Panc1 (cell line): ENCODE measurements at regions not wholly inside any gene's neighbourhood (a gene's known extent, or its start where the extent isn't known, plus 50 kb on each side); places are given as distances from the start of the nearest gene placed in this dataset.

Experiments used
- CTCF ChIP-seq: fragments of 450-650 bp; IDR thresholded peaks from 2 replicates; pipeline ENCODE4 v1.5.1; 2017; ENCODE audit warnings: mild to moderate bottlenecking
- TCF7L2 ChIP-seq: IDR thresholded peaks from 2 replicates; pipeline ENCODE4 v1.6.1; 2011; ENCODE audit warnings: mild to moderate bottlenecking, low read depth, low read length, inconsistent platforms

DNA sequence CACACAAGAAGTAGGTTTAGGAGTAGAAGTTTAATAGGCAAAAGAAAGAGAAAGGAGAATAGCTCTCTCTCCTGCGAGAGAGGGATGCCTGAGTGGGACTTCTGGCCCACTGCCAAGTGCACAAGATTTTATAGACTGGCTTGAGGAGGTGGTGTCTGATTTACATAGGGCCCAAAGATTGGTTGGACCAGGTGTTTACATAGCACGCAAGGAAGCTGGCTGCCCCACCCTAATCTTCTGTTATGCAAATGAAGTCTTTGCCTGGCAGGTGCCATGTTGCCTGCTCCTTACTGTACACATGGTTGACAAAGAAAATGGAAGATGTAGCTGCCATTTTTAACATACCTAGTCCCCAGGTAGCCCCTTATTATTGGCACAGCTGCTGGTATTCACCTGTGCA, 170.8 kb upstream of the GATB start:
- TF ChIP-seq CTCF (no peak), TCF7L2 (no peak)
